ENCODE measurements at regions not wholly inside any gene's neighbourhood (a gene's known extent, or its start where the extent isn't known, plus 50 kb on each side); places are given as distances from the start of the nearest gene placed in this dataset.

DNA sequence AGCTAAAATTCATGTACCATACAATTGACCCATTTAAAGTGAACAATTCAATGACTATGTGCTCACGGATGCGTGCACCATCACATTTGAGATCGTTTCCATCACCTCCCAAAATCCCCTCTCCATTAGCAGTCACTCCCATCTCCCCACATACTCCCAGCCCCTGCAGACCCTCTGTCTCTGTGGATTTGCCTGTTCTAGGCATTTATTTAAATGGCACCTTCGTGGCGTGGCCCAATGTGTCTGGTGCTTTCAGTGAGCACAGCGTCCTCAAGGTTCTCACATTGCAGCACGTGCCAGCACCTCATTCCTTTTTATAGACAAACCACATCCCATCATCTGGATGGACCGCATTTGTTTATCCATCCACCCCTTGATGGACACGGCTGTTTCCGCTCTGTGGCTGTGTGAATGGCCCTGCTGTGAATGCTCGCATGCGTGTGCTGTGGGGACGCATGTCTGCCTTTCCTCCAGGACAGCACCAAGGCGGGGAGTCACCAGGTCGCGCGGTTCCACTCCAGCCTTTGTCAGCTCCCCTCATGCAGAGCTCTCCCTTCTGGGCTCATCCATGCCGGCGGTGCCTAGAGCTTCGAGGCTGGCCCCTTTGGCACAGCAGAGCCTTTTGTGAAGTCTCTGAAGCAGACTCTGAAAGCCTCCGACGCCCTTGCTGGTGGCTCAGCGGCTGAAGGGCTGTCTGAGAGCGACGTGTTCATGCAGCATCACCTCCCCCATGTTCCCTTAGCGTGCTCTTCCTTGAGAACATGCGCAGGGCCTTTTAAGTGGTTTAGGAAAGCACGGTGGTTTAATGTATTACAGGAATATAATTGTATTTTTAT is 184.4 kb downstream of the KIF26A start:
- WGBS (ENCODE audit: missing lambda C conversion rate): 44% methylated on average over 28 of the region's 28 CpGs
- Histone ChIP-seq H3K27ac (no peak overlapping the region), H3K4me3 (no peak overlapping the region), H3K4me1 (no peaks in the 10 kb centered on the region), H3K4me2 (no peak overlapping the region), H3K9me3 (no peaks in the 10 kb centered on the region)
- POLR2A ChIA-PET: no interaction called here
- no peak for DNase-seq (ENCODE audit: low read depth in 1 of 2, low spot score in 1 of 2)
- no peak for FAIRE-seq
- no peak for TF ChIP-seq FOXS1 (CRISPR knock-in tag; IDR thresholded peaks at IDR 0.05)
- no peak for TF ChIP-seq EP300 (IDR thresholded peaks at IDR 0.05)
- TF ChIP-seq RAD21 (conservative IDR thresholded peaks at IDR 0.05 in 1 of 2, IDR thresholded peaks at IDR 0.05 in 1 of 2): no peak
- no peak for TF ChIP-seq TP53 (CRISPR knock-in tag; IDR thresholded peaks at IDR 0.05)
- no peak for TF ChIP-seq ZSCAN20 (CRISPR knock-in tag; IDR thresholded peaks at IDR 0.05)
- TF ChIP-seq HDAC2 (IDR thresholded peaks at IDR 0.05): no peak
- no peak for TF ChIP-seq NPAS2 (CRISPR knock-in tag; IDR thresholded peaks at IDR 0.05; ENCODE audit: borderline replicate concordance)
- TF ChIP-seq MYC (IDR thresholded peaks at IDR 0.05; ENCODE audit: borderline replicate concordance, low read length): no peak
- no peak for TF ChIP-seq RCOR1 (IDR thresholded peaks at IDR 0.05; ENCODE audit: low read depth, low read length)
- TF ChIP-seq HOXB5 (CRISPR knock-in tag; IDR thresholded peaks at IDR 0.05): no peak
- TF ChIP-seq HMGXB4 (CRISPR knock-in tag; IDR thresholded peaks at IDR 0.05; ENCODE audit: borderline replicate concordance): no peak
- no peak for TF ChIP-seq ZNF302 (CRISPR knock-in tag; IDR thresholded peaks at IDR 0.05)
- TF ChIP-seq HES2 (IDR thresholded peaks at IDR 0.05): no peak
- no peak for TF ChIP-seq MAZ (IDR thresholded peaks at IDR 0.05; ENCODE audit: borderline replicate concordance, low read depth, low read length)
- TF ChIP-seq, protein P1, sequence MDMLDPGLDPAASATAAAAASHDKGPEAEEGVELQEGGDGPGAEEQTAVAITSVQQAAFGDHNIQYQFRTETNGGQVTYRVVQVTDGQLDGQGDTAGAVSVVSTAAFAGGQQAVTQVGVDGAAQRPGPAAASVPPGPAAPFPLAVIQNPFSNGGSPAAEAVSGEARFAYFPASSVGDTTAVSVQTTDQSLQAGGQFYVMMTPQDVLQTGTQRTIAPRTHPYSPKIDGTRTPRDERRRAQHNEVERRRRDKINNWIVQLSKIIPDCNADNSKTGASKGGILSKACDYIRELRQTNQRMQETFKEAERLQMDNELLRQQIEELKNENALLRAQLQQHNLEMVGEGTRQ (IDR thresholded peaks at IDR 0.05): no peak
- TF ChIP-seq JUNB (IDR thresholded peaks at IDR 0.05): no peak
- TF ChIP-seq ATOH8 (CRISPR knock-in tag; IDR thresholded peaks at IDR 0.05; ENCODE audit: low read depth): no peak
- no peak for TF ChIP-seq EHMT2 (IDR thresholded peaks at IDR 0.05; ENCODE audit: low read depth)
- TF ChIP-seq FOSB (CRISPR knock-in tag; IDR thresholded peaks at IDR 0.05): no peak
- CTCF ChIA-PET: no interaction called here
- ATAC-seq: no peak

- no peak for FAIRE-seq
- H3K4me1 ChIP-seq: no peaks in the 10 kb centered on the region
- no peak overlapping the region for H3K4me3 ChIP-seq
- no peak for DNase-seq (ENCODE audit: low read depth in 1 of 2, low spot score in 1 of 2)
- 0 out of 3 replicates have a peak, but pooled peaks cover under 1% of the 10 kb centered on the region for H3K9me3 ChIP-seq
- H3K27ac ChIP-seq: no peak overlapping the region
- TF ChIP-seq CHD4 (IDR thresholded peaks at IDR 0.05; ENCODE audit: borderline replicate concordance) (no peak), HOXA7 (CRISPR knock-in tag; IDR thresholded peaks at IDR 0.05) (no peak), HEYL (CRISPR knock-in tag; IDR thresholded peaks at IDR 0.05) (no peak), E2F6 (IDR thresholded peaks at IDR 0.05; ENCODE audit: borderline replicate concordance, low read depth) (no peak), MAFK (IDR thresholded peaks at IDR 0.05; ENCODE audit: partially characterized antibody) (no peak), BHLHE40 (IDR thresholded peaks at IDR 0.05; ENCODE audit: low read depth, low read length) (no peak), ZNF302 (CRISPR knock-in tag; IDR thresholded peaks at IDR 0.05) (no peak), HDAC2 (IDR thresholded peaks at IDR 0.05) (no peak), PBX3 (IDR thresholded peaks at IDR 0.05) (no peak), ZC3H11A (IDR thresholded peaks at IDR 0.05) (no peak), RAD21 (conservative IDR thresholded peaks at IDR 0.05 in 1 of 2, IDR thresholded peaks at IDR 0.05 in 1 of 2) (no peak)
- TF ChIP-seq, protein P1 (IDR thresholded peaks at IDR 0.05): no peak
- TF ChIP-seq, protein P2, sequence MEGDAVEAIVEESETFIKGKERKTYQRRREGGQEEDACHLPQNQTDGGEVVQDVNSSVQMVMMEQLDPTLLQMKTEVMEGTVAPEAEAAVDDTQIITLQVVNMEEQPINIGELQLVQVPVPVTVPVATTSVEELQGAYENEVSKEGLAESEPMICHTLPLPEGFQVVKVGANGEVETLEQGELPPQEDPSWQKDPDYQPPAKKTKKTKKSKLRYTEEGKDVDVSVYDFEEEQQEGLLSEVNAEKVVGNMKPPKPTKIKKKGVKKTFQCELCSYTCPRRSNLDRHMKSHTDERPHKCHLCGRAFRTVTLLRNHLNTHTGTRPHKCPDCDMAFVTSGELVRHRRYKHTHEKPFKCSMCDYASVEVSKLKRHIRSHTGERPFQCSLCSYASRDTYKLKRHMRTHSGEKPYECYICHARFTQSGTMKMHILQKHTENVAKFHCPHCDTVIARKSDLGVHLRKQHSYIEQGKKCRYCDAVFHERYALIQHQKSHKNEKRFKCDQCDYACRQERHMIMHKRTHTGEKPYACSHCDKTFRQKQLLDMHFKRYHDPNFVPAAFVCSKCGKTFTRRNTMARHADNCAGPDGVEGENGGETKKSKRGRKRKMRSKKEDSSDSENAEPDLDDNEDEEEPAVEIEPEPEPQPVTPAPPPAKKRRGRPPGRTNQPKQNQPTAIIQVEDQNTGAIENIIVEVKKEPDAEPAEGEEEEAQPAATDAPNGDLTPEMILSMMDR (IDR thresholded peaks at IDR 0.05): no peak
- POLR2A ChIA-PET: no interaction called here
- CTCF ChIA-PET: no interaction called here
- no peak for ATAC-seq
- H3K4me2 ChIP-seq: no peak overlapping the region
- 28% methylated on average over 11 of the region's 15 CpGs for WGBS (ENCODE audit: missing lambda C conversion rate)
Measured at GRCh38 chr14:104323551-104324175, 185.3 kb downstream of the KIF26A start.

Measured in A549 (cell line).